Neuronal stem cell (in vitro differentiated cells): ENCODE measurements at regions not wholly inside any gene's neighbourhood (a gene's known extent, or its start where the extent isn't known, plus 50 kb on each side); places are given as distances from the start of the nearest gene placed in this dataset.

Experiments
- DNase-seq: peaks from one replicate; pipeline ENCODE4 v3.0.0-alpha.2; 2013; ENCODE audit warnings: low spot score
- H2AFZ ChIP-seq: one replicate; pipeline ENCODE4 v1.6.1; 2013; ENCODE audit warnings: mild to moderate bottlenecking, low read length, inconsistent platforms
- H2AK5ac ChIP-seq: 2 replicates; pipeline ENCODE4 v1.6.1; 2013; ENCODE audit warnings: low read depth, mild to moderate bottlenecking, inconsistent platforms, low read length, moderate library complexity, mixed read lengths
- H2BK120ac ChIP-seq: 2 replicates; pipeline ENCODE4 v1.6.1; 2013; ENCODE audit warnings: low read depth, mild to moderate bottlenecking, inconsistent platforms, low read length, moderate library complexity, mixed read lengths
- H2BK12ac ChIP-seq: one replicate; pipeline ENCODE4 v1.6.1; 2013; ENCODE audit warnings: low read length, inconsistent platforms
- H2BK15ac ChIP-seq: 2 replicates; pipeline ENCODE4 v1.6.1; 2013; ENCODE audit warnings: mild to moderate bottlenecking, low read length, inconsistent platforms, mixed read lengths
- H2BK5ac ChIP-seq: one replicate; pipeline ENCODE4 v1.6.1; 2013; ENCODE audit warnings: inconsistent platforms, mild to moderate bottlenecking, low read length, moderate library complexity
- H3K14ac ChIP-seq: one replicate; pipeline ENCODE4 v1.6.1; 2013; ENCODE audit warnings: low read length, inconsistent platforms
- H3K18ac ChIP-seq: 2 replicates; pipeline ENCODE4 v1.6.1; 2013; ENCODE audit warnings: low read length, inconsistent platforms
- H3K23ac ChIP-seq: 2 replicates; pipeline ENCODE4 v1.6.1; 2013; ENCODE audit warnings: low read depth, mild to moderate bottlenecking, mixed read lengths, low read length, inconsistent platforms; ENCODE audit not compliant: poor library complexity
- H3K27ac ChIP-seq: replicated peaks from 3 replicates; pipeline ENCODE4 v1.5.1; 2013; ENCODE audit warnings: low read length, inconsistent platforms
- H3K27me3 ChIP-seq, 3 experiments: 2 replicates each; pipeline ENCODE4 v1.6.1; 2013; ENCODE audit warnings: low read length in 3 of 3, mild to moderate bottlenecking in 2 of 3, inconsistent platforms in 1 of 3, low read depth in 1 of 3, mixed read lengths in 1 of 3, moderate library complexity in 1 of 3; ENCODE audit not compliant: control insufficient read depth in 3 of 3, insufficient read depth in 3 of 3
- H3K36me3 ChIP-seq, 2 donors: replicated peaks in 1 of 2; 2 replicates each; pipeline ENCODE4 v1.6.1; 2013; ENCODE audit warnings: low read length in 2 of 2; ENCODE audit not compliant: control insufficient read depth in 2 of 2, insufficient read depth in 2 of 2
- H3K4ac ChIP-seq: 2 replicates; pipeline ENCODE4 v1.6.1; 2013; ENCODE audit warnings: inconsistent platforms, mild to moderate bottlenecking, low read length, moderate library complexity
- H3K4me1 ChIP-seq, 2 donors: 1 replicate in 1 of 2; 2 replicates in 1 of 2; pipeline ENCODE4 v1.6.1; 2013; ENCODE audit warnings: low read length in 2 of 2, low read depth in 1 of 2; ENCODE audit not compliant: control insufficient read depth in 2 of 2, insufficient read depth in 1 of 2
- H3K4me2 ChIP-seq: one replicate; pipeline ENCODE4 v1.6.1; 2013; ENCODE audit warnings: mild to moderate bottlenecking, low read length, inconsistent platforms; ENCODE audit not compliant: insufficient read depth, poor library complexity, severe bottlenecking
- H3K4me3 ChIP-seq, 2 donors: 2 replicates each; pipeline ENCODE4 v1.5.1; 2013; ENCODE audit warnings: low read length in 2 of 2, mild to moderate bottlenecking in 2 of 2, inconsistent platforms in 1 of 2, moderate library complexity in 1 of 2
- H3K79me1 ChIP-seq: one replicate; pipeline ENCODE4 v1.6.1; 2013; ENCODE audit warnings: low read depth, mild to moderate bottlenecking, inconsistent platforms, low read length, moderate library complexity
- H3K9ac ChIP-seq: one replicate; pipeline ENCODE4 v1.6.1; 2013; ENCODE audit warnings: mild to moderate bottlenecking, low read depth, low read length, inconsistent platforms; ENCODE audit not compliant: poor library complexity
- H3K9me3 ChIP-seq, 2 donors: replicated peaks in 1 of 2; 2 replicates each; pipeline versions ENCODE3 to v1.6.1; 2013; ENCODE audit warnings: low read length in 2 of 2, mild to moderate bottlenecking in 2 of 2, inconsistent platforms in 1 of 2, low read depth in 1 of 2, mixed read lengths in 1 of 2, moderate library complexity in 1 of 2; ENCODE audit not compliant: control insufficient read depth in 2 of 2, insufficient read depth in 1 of 2
- H4K8ac ChIP-seq: one replicate; pipeline ENCODE4 v1.6.1; 2013; ENCODE audit warnings: low read depth, mild to moderate bottlenecking, inconsistent platforms, low read length, moderate library complexity
- H4K91ac ChIP-seq: one replicate; pipeline ENCODE4 v1.6.1; 2013; ENCODE audit warnings: low read length, low read depth, mild to moderate bottlenecking, inconsistent platforms; ENCODE audit not compliant: poor library complexity
- WGBS, 2 donors: extraction: QIAGEN DNeasy Blood & Tissue Kit; methylation state at CpG; one replicate each; pipeline ENCODE4 v1.1.7; 2013; ENCODE audit warnings: missing lambda C conversion rate in 2 of 2, mixed read lengths in 1 of 2; ENCODE audit not compliant: insufficient read length in 2 of 2, insufficient replicate concordance in 1 of 2; ENCODE audit errors: extremely low coverage in 2 of 2; 5-methylcytosine and 5-hydroxymethylcytosine counted together

DNA sequence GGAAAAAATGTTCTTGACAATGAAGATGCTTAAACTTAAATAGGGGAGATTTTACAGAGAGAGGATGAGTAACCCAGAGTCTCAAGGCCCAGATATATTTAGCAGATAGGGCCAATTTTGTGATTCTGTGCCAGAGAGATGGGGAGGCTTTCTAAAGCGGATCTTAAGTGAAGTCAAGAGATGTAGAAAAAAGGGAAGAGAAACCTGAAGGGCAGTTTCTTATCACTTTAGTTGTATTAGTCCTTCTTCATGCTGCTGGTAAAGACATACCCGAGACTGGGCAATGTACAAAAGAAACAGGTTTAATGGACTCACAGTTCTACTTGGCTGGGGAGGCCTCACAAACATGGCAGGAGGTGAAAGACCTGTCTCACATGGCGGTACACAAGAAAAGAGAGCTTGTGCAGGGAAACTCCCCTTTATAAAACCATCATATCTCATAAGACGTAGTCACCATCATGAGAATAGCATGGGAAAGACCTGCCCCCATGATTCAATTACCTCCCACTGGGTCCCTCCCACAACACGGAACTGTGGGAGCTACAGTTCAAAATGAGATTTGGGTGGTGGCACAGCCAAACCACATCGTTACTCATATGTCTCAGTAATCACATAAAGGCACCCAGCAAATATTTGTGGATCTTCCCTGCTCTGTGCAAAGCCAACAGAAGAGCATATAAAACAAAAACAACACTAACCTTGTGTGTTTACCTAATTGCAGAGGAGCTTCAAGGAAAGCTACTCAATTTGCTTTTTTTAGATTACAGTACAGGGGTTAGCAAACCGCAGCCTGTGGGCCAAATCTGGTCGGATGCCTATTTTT lies 102.6 kb upstream of the MYCBP2 start:
- Histone ChIP-seq H3K27ac (no peak overlapping the region), H3K36me3 (no peaks in the 10 kb centered on the region), H3K4me2 (no peak overlapping the region), H3K4ac (no peak overlapping the region), H2BK12ac (no peak overlapping the region), H3K27me3 (no peaks in the 10 kb centered on the region), H3K4me3 (no peak overlapping the region), H3K18ac (no peak overlapping the region), H3K4me1 (no peaks in the 10 kb centered on the region), H3K9me3 (no peaks in the 10 kb centered on the region), H3K79me1 (no peaks in the 10 kb centered on the region), H3K14ac (no peak overlapping the region), H4K91ac (no peak overlapping the region), H2BK15ac (no peak overlapping the region), H3K9ac (no peak overlapping the region), H2BK5ac (no peak overlapping the region), H2BK120ac (no peak overlapping the region), H2AK5ac (no peak overlapping the region), H3K23ac (no peak overlapping the region), H2AFZ (no peak overlapping the region), H4K8ac (no peak overlapping the region)
- WGBS, 2 donors: no CpG with 5 or more reads among the region's 8 CpGs
- no peak for DNase-seq

DNA sequence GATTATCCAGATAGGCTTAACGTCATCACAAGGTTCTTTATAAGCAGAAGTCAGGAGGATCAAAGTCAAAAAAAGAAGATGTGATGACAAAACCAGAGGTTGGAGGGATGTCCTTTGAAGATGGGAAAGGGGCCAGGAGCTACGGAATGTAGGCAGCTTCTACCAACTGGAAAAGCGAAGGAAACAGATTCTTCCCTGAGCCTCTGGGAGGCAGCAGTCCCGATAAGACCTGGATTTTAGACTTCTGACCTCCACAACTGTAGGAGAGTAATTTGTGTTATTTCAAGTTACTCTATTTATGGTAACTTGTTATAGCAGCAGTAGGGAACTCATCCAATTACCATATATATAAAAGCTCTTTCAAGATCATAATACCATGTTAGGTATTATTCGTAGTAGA lies 98.8 kb upstream of the MYCBP2 start:
- H3K4me2 ChIP-seq: no peak overlapping the region
- no peaks in the 10 kb centered on the region for H3K9me3 ChIP-seq
- no peak overlapping the region for H3K23ac ChIP-seq
- no CpG with 5 or more reads among the region's 5 CpGs for WGBS, 2 donors
- H3K36me3 ChIP-seq: no peaks in the 10 kb centered on the region
- no peak overlapping the region for H2BK12ac ChIP-seq
- H2AK5ac ChIP-seq: no peak overlapping the region
- no peaks in the 10 kb centered on the region for H3K4me1 ChIP-seq
- no peaks in the 10 kb centered on the region for H3K27me3 ChIP-seq
- no peak overlapping the region for H2BK5ac ChIP-seq
- no peaks in the 10 kb centered on the region for H3K79me1 ChIP-seq
- no peak overlapping the region for H3K4ac ChIP-seq
- H3K9ac ChIP-seq: no peak overlapping the region
- H4K8ac ChIP-seq: no peak overlapping the region
- H3K18ac ChIP-seq: no peak overlapping the region
- H2BK120ac ChIP-seq: no peak overlapping the region
- no peak for DNase-seq
- H2BK15ac ChIP-seq: no peak overlapping the region
- no peak overlapping the region for H3K4me3 ChIP-seq
- H3K27ac ChIP-seq: no peak overlapping the region
- H3K14ac ChIP-seq: no peak overlapping the region
- no peak overlapping the region for H4K91ac ChIP-seq
- H2AFZ ChIP-seq: no peak overlapping the region

DNA sequence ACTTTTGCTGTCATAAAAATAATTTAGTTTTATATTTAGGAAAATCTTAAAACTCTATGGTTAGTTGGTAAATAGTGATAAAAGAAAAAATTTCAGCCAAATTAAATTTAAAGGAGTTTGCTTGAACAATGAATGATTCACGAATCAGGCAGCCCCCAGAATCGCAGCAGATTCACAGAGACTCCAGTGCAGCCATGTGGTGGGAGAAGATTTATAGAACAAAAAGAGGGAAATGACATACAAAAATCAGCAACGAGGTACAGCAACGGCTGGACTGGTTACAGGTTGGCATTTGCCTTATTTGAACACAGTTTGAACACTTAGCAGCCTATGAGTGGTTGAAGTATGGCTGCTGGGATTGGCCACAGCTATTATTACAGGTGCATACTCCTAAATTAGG lies 96.4 kb upstream of the MYCBP2 start:
- H3K27ac ChIP-seq: no peak overlapping the region
- no peaks in the 10 kb centered on the region for H3K79me1 ChIP-seq
- H2BK15ac ChIP-seq: no peak overlapping the region
- H2BK12ac ChIP-seq: no peak overlapping the region
- no peak overlapping the region for H4K91ac ChIP-seq
- H2BK120ac ChIP-seq: no peak overlapping the region
- H3K9me3 ChIP-seq: no peaks in the 10 kb centered on the region
- H3K23ac ChIP-seq: no peak overlapping the region
- H2AFZ ChIP-seq: no peak overlapping the region
- H2AK5ac ChIP-seq: no peak overlapping the region
- no peak overlapping the region for H3K4me3 ChIP-seq
- no peak overlapping the region for H3K9ac ChIP-seq
- H3K4me1 ChIP-seq: no peaks in the 10 kb centered on the region
- H3K36me3 ChIP-seq: no peaks in the 10 kb centered on the region
- H3K4ac ChIP-seq: no peak overlapping the region
- no peak for DNase-seq
- H3K18ac ChIP-seq: no peak overlapping the region
- H4K8ac ChIP-seq: no peak overlapping the region
- H3K14ac ChIP-seq: no peak overlapping the region
- no CpG with 5 or more reads among the region's 4 CpGs for WGBS, 2 donors
- no peak overlapping the region for H2BK5ac ChIP-seq
- H3K4me2 ChIP-seq: no peak overlapping the region
- H3K27me3 ChIP-seq: no peaks in the 10 kb centered on the region

DNA sequence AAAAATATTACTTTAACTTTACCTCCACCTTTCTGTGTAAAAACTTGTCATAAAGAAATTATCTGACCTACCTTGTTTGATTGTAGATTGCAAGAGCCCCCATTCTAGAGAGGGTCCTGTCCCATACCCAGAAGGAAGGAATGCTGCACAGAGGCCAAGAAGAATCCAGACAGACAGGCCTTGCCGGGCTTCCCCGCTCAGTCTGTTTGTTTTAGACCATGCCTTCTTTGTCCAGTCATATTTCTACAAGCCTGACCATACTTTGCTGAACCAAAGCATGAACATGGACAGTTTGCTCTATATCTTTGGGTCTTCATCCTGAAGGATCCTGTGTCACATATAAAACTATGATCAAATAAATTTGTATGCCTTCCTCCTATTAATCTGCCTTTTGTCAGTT lies 95.8 kb upstream of the MYCBP2 start:
- Histone ChIP-seq H2AK5ac (no peak overlapping the region), H4K8ac (no peak overlapping the region), H3K14ac (no peak overlapping the region), H3K9me3 (no peaks in the 10 kb centered on the region), H3K4me1 (peaks cover 0 to under 1% of the 10 kb centered on the region in 2 donors), H2BK12ac (no peak overlapping the region), H3K36me3 (no peaks in the 10 kb centered on the region), H3K27ac (no peak overlapping the region), H3K4me3 (no peak overlapping the region), H2BK5ac (no peak overlapping the region), H2BK15ac (no peak overlapping the region), H2BK120ac (no peak overlapping the region), H3K23ac (no peak overlapping the region), H2AFZ (no peak overlapping the region), H3K79me1 (no peaks in the 10 kb centered on the region), H3K4ac (no peak overlapping the region), H3K27me3 (no peaks in the 10 kb centered on the region), H3K18ac (no peak overlapping the region), H3K9ac (no peak overlapping the region), H3K4me2 (no peak overlapping the region), H4K91ac (no peak overlapping the region)
- WGBS, 2 donors: no CpG with 5 or more reads among the region's 2 CpGs
- no peak for DNase-seq
